NCI-H1436 treated with DMSO at 0.1 percent for 48 hours (cell line): ENCODE measurements at regions not wholly inside any gene's neighbourhood (a gene's known extent, or its start where the extent isn't known, plus 50 kb on each side); places are given as distances from the start of the nearest gene placed in this dataset.
"Not testable (repeated sequence)": the region's sequence is repeated elsewhere in the genome, so short reads cannot be mapped to it uniquely, and the experiment has no call there.

Experiments used
- DNase-seq: peaks from one replicate; lab custom pipeline; 2025; lab: John Stamatoyannopoulos, UW

- DNase-seq, result no peak
Observed at GRCh38 chr5:106814961-106815360, 855.8 kb downstream of the EFNA5 start.

- DNase-seq, result no peak
Observed at GRCh38 chr5:106801554-106801953, 869.2 kb downstream of the EFNA5 start.

GRCh38 chr5:106797996-106798395 is 872.7 kb downstream of the EFNA5 start:
- DNase-seq, result no peak

GRCh38 chr5:106796081-106796480 is 874.7 kb downstream of the EFNA5 start:
- DNase-seq, result no peak

- no peak for DNase-seq
Observed at GRCh38 chr5:106784846-106785245, 885.9 kb downstream of the EFNA5 start.

GRCh38 chr5:106780355-106780754 is 890.4 kb downstream of the EFNA5 start:
- DNase-seq, result no peak

- not testable (repeated sequence) for DNase-seq
Observed at GRCh38 chr5:106776515-106776914, 894.2 kb downstream of the EFNA5 start.

- DNase-seq, result no peak
Observed at GRCh38 chr5:106768392-106768791, 902.3 kb downstream of the EFNA5 start.

GRCh38 chr5:106766916-106767315 is 903.8 kb downstream of the EFNA5 start:
- no peak for DNase-seq

- DNase-seq, result no peak
Observed at GRCh38 chr5:106759581-106759980, 911.2 kb downstream of the EFNA5 start.

- no peak for DNase-seq
Observed at GRCh38 chr5:106759152-106759551, 911.6 kb downstream of the EFNA5 start.

GRCh38 chr5:106757672-106758071 is 913.1 kb downstream of the EFNA5 start:
- DNase-seq, result no peak

GRCh38 chr5:106755789-106756188 is 914.9 kb downstream of the EFNA5 start:
- DNase-seq, result peak; percentile 14

GRCh38 chr5:106755066-106755465 is 915.7 kb downstream of the EFNA5 start:
- no peak for DNase-seq

GRCh38 chr5:106749826-106750225 is 920.9 kb downstream of the EFNA5 start:
- DNase-seq, result no peak

- DNase-seq, result no peak
Observed at GRCh38 chr5:106739127-106739526, 931.6 kb downstream of the EFNA5 start.

GRCh38 chr5:106737111-106737510 is 933.6 kb downstream of the EFNA5 start:
- no peak for DNase-seq

GRCh38 chr5:106732624-106733023 is 938.1 kb downstream of the EFNA5 start:
- DNase-seq, result no peak

GRCh38 chr5:106730912-106731311 is 939.8 kb downstream of the EFNA5 start:
- no peak for DNase-seq

GRCh38 chr5:106730506-106730905 is 940.2 kb downstream of the EFNA5 start:
- DNase-seq, result no peak

- DNase-seq, result no peak
Observed at GRCh38 chr5:106728208-106728607, 942.5 kb downstream of the EFNA5 start.

GRCh38 chr5:106727071-106727470 is 943.7 kb downstream of the EFNA5 start:
- DNase-seq, result no peak

GRCh38 chr5:106720367-106720766 is 950.4 kb downstream of the EFNA5 start:
- DNase-seq, result no peak

GRCh38 chr5:106699796-106700195 is 970.9 kb downstream of the EFNA5 start:
- no peak for DNase-seq

- DNase-seq, result no peak
Observed at GRCh38 chr5:106699198-106699597, 971.5 kb downstream of the EFNA5 start.
